AG08396 (cell line): ENCODE measurements at regions not wholly inside any gene's neighbourhood (a gene's known extent, or its start where the extent isn't known, plus 50 kb on each side); places are given as distances from the start of the nearest gene placed in this dataset.

ENCODE experiments used
- DNase-seq: peaks from one replicate; pipeline ENCODE4 v3.0.0; 2012; ENCODE audit warnings: low spot score, mixed read lengths

GRCh38 chr2:111219285-111219684, 98.6 kb downstream of the BCL2L11 start:
- DNase-seq: no peak

- DNase-seq: no peak
Measured at GRCh38 chr2:111219734-111220505, 99.2 kb downstream of the BCL2L11 start.

- no peak for DNase-seq
Measured at GRCh38 chr2:111220962-111221361, 100.2 kb downstream of the BCL2L11 start.

GRCh38 chr2:111221701-111222100, 101.0 kb downstream of the BCL2L11 start:
- DNase-seq: no peak

- no peak for DNase-seq
Measured at GRCh38 chr2:111222204-111222866, 101.6 kb downstream of the BCL2L11 start.

- DNase-seq: no peak
Measured at GRCh38 chr2:111225856-111226255, 105.1 kb downstream of the BCL2L11 start.

- DNase-seq: no peak
Measured at GRCh38 chr2:111226876-111227700, 106.4 kb downstream of the BCL2L11 start.

- DNase-seq: peak; percentile 81
Measured at GRCh38 chr2:111227716-111228141, 107.0 kb downstream of the BCL2L11 start.

GRCh38 chr2:111231532-111232252, 111.0 kb downstream of the BCL2L11 start:
- no peak for DNase-seq

GRCh38 chr2:111235192-111236015, 114.7 kb downstream of the BCL2L11 start:
- no peak for DNase-seq

- DNase-seq: no peak
Measured at GRCh38 chr2:111236025-111236424, 115.3 kb downstream of the BCL2L11 start.

GRCh38 chr2:111238296-111238695, 117.6 kb downstream of the BCL2L11 start:
- DNase-seq: no peak

GRCh38 chr2:111239107-111239506, 118.4 kb downstream of the BCL2L11 start:
- no peak for DNase-seq

- DNase-seq: no peak
Measured at GRCh38 chr2:111239581-111240249, 119.0 kb downstream of the BCL2L11 start.

GRCh38 chr2:111243295-111243694, 122.6 kb downstream of the BCL2L11 start:
- DNase-seq: no peak

GRCh38 chr2:111244864-111245263, 124.2 kb downstream of the BCL2L11 start:
- DNase-seq: no peak

GRCh38 chr2:111246620-111247061, 125.9 kb downstream of the BCL2L11 start:
- DNase-seq: no peak

- no peak for DNase-seq
Measured at GRCh38 chr2:111247491-111247890, 126.8 kb downstream of the BCL2L11 start.

- no peak for DNase-seq
Measured at GRCh38 chr2:111249806-111250205, 129.1 kb downstream of the BCL2L11 start.

- no peak for DNase-seq
Measured at GRCh38 chr2:111250448-111251030, 129.8 kb downstream of the BCL2L11 start.
